ENCODE measurements at regions not wholly inside any gene's neighbourhood (a gene's known extent, or its start where the extent isn't known, plus 50 kb on each side); places are given as distances from the start of the nearest gene placed in this dataset.

- TF ChIP-seq EZH2phosphoT487 (IDR thresholded peaks at IDR 0.05; ENCODE audit: low read length) (no peak), EZH2 (optimal IDR thresholded peaks at IDR 0.05; ENCODE audit: low read depth, low read length) (no peak)
- TF ChIP-seq, protein P1, sequence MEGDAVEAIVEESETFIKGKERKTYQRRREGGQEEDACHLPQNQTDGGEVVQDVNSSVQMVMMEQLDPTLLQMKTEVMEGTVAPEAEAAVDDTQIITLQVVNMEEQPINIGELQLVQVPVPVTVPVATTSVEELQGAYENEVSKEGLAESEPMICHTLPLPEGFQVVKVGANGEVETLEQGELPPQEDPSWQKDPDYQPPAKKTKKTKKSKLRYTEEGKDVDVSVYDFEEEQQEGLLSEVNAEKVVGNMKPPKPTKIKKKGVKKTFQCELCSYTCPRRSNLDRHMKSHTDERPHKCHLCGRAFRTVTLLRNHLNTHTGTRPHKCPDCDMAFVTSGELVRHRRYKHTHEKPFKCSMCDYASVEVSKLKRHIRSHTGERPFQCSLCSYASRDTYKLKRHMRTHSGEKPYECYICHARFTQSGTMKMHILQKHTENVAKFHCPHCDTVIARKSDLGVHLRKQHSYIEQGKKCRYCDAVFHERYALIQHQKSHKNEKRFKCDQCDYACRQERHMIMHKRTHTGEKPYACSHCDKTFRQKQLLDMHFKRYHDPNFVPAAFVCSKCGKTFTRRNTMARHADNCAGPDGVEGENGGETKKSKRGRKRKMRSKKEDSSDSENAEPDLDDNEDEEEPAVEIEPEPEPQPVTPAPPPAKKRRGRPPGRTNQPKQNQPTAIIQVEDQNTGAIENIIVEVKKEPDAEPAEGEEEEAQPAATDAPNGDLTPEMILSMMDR (IDR thresholded peaks at IDR 0.05; ENCODE audit: low read length) = no peak
Measured at GRCh38 chr2:131835621-131836091, 308.0 kb downstream of the CCDC74A start.

Data from MM.1S (cell line).